ENCODE measurements at regions not wholly inside any gene's neighbourhood (a gene's known extent, or its start where the extent isn't known, plus 50 kb on each side); places are given as distances from the start of the nearest gene placed in this dataset.

- DNase-seq (ENCODE audit: extremely low read depth, low read depth), result no peak
These were observed 67.1 kb upstream of the DUSP5 start for GRCh38 chr10:110430340-110431273.

GRCh38 chr10:110431659-110432058 is 66.0 kb upstream of the DUSP5 start:
- no peak for DNase-seq (ENCODE audit: extremely low read depth, low read depth)

- DNase-seq (ENCODE audit: extremely low read depth, low read depth), result no peak
These were observed 65.6 kb upstream of the DUSP5 start for GRCh38 chr10:110432084-110432483.

- no peak for DNase-seq (ENCODE audit: extremely low read depth, low read depth)
These were observed 64.7 kb upstream of the DUSP5 start for GRCh38 chr10:110432814-110433565.

GRCh38 chr10:110433740-110434139 is 64.0 kb upstream of the DUSP5 start:
- DNase-seq (ENCODE audit: extremely low read depth, low read depth), result no peak

- DNase-seq (ENCODE audit: extremely low read depth, low read depth), result no peak
These were observed 63.1 kb upstream of the DUSP5 start for GRCh38 chr10:110434489-110435096.

GRCh38 chr10:110436554-110437350 is 61.0 kb upstream of the DUSP5 start:
- no peak for DNase-seq (ENCODE audit: extremely low read depth, low read depth)

GRCh38 chr10:110437351-110437605 is 60.4 kb upstream of the DUSP5 start:
- DNase-seq (ENCODE audit: extremely low read depth, low read depth), result no peak

GRCh38 chr10:110437761-110438341 is 59.9 kb upstream of the DUSP5 start:
- no peak for DNase-seq (ENCODE audit: extremely low read depth, low read depth)

GRCh38 chr10:110442746-110443145 is 55.0 kb upstream of the DUSP5 start:
- DNase-seq (ENCODE audit: extremely low read depth, low read depth), result no peak

- no peak for DNase-seq (ENCODE audit: extremely low read depth, low read depth)
These were observed 54.3 kb upstream of the DUSP5 start for GRCh38 chr10:110443239-110444003.

- no peak for DNase-seq (ENCODE audit: extremely low read depth, low read depth)
These were observed 53.7 kb upstream of the DUSP5 start for GRCh38 chr10:110444004-110444337.

- DNase-seq (ENCODE audit: extremely low read depth, low read depth), result no peak
These were observed 51.8 kb upstream of the DUSP5 start for GRCh38 chr10:110445871-110446270.

GRCh38 chr10:110446277-110446676 is 51.4 kb upstream of the DUSP5 start:
- no peak for DNase-seq (ENCODE audit: extremely low read depth, low read depth)

GRCh38 chr10:110446954-110447608 is 50.6 kb upstream of the DUSP5 start:
- DNase-seq (ENCODE audit: extremely low read depth, low read depth), result no peak

GRCh38 chr10:110447886-110448285 is 49.8 kb upstream of the DUSP5 start:
- DNase-seq (ENCODE audit: extremely low read depth, low read depth), result no peak
